ENCODE measurements at regions not wholly inside any gene's neighbourhood (a gene's known extent, or its start where the extent isn't known, plus 50 kb on each side); places are given as distances from the start of the nearest gene placed in this dataset.

- TF ChIP-seq CTCF (IDR thresholded peaks at IDR 0.05; ENCODE audit: insufficient read depth, low read length, poor library complexity, severe bottlenecking) (no peak), EZH2phosphoT487 (conservative IDR thresholded peaks at IDR 0.05; ENCODE audit: low read length) (no peak)
Measured at GRCh38 chr14:65210822-65211182, 108.5 kb upstream of the MAX start.

Measured in SU-DHL-6 (cell line).